CD4-positive, alpha-beta T cell (primary cell): ENCODE measurements at regions not wholly inside any gene's neighbourhood (a gene's known extent, or its start where the extent isn't known, plus 50 kb on each side); places are given as distances from the start of the nearest gene placed in this dataset.

Experiments
- ATAC-seq: fragments of 200-7000 bp; cut with Tn5 transposase; one replicate; pipeline ENCODE4 v1.10.0; 2022; ENCODE audit warnings: mild to moderate bottlenecking; ENCODE audit not compliant: poor library complexity
- CTCF ChIA-PET: fragments of 350-600 bp; sonication (Branson Sonifier 250); formaldehyde crosslinking; loops from one replicate; lab custom pipeline; 2021; ENCODE audit warnings: antibody characterized with exemption, inconsistent platforms; lab: Charles Lee
- POLR2A ChIA-PET: fragments of 350-600 bp; sonication (Branson Sonifier 250); formaldehyde crosslinking; loops from one replicate; lab custom pipeline; 2021; ENCODE audit warnings: antibody characterized with exemption, inconsistent platforms; lab: Charles Lee
- DNase-seq, 14 experiments: peaks; one replicate each; pipeline ENCODE4 v3.0.0-alpha.2; 2013 to 2020; ENCODE audit warnings: mixed read lengths in 2 of 14
- H3K27ac ChIP-seq, 2 donors: one replicate each; pipeline versions ENCODE4 v1.5.1 to v1.7.0; 2013; ENCODE audit warnings: low read length in 2 of 2, low read depth in 1 of 2, mild to moderate bottlenecking in 1 of 2
- H3K27me3 ChIP-seq, 2 experiments: 1 replicate in 1 of 2; 2 replicates in 1 of 2; pipeline versions ENCODE4 v1.6.1 to v1.7.0; 2013; ENCODE audit warnings: low read length in 2 of 2, control low read depth in 1 of 2, mild to moderate bottlenecking in 1 of 2, moderate library complexity in 1 of 2; ENCODE audit not compliant: insufficient read depth in 2 of 2, control insufficient read depth in 1 of 2
- H3K36me3 ChIP-seq: one replicate; pipeline ENCODE4 v1.6.1; 2013; ENCODE audit warnings: low read length, control low read depth; ENCODE audit not compliant: insufficient read depth
- H3K4me1 ChIP-seq: one replicate; pipeline ENCODE4 v1.6.1; 2013; ENCODE audit warnings: low read length, control low read depth; ENCODE audit not compliant: insufficient read depth
- H3K4me3 ChIP-seq: one replicate; pipeline ENCODE4 v1.5.1; 2013; ENCODE audit warnings: mild to moderate bottlenecking, low read length, moderate library complexity
- H3K9me3 ChIP-seq, 2 experiments: 1 replicate in 1 of 2; 2 replicates in 1 of 2; pipeline versions ENCODE4 v1.6.1 to v1.7.0; 2013; ENCODE audit warnings: low read length in 2 of 2, mild to moderate bottlenecking in 2 of 2, control low read depth in 1 of 2, moderate library complexity in 1 of 2; ENCODE audit not compliant: control insufficient read depth in 1 of 2, insufficient read depth in 1 of 2
- H3K27ac Mint-ChIP-seq: one replicate; pipeline ENCODE4 v1.8.0; 2020; ENCODE audit warnings: mixed read lengths
- H3K27me3 Mint-ChIP-seq: one replicate; pipeline ENCODE4 v1.8.0; 2021; ENCODE audit warnings: mixed read lengths
- H3K36me3 Mint-ChIP-seq: one replicate; pipeline ENCODE4 v1.8.0; 2021; ENCODE audit warnings: low read depth, mixed read lengths
- H3K4me1 Mint-ChIP-seq: one replicate; pipeline ENCODE4 v1.8.0; 2021; ENCODE audit warnings: low read depth, mixed read lengths
- H3K4me3 Mint-ChIP-seq: one replicate; pipeline ENCODE4 v1.8.0; 2020; ENCODE audit warnings: mild to moderate bottlenecking, mixed read lengths
- H3K9me3 Mint-ChIP-seq: one replicate; pipeline ENCODE4 v1.8.0; 2020; ENCODE audit warnings: mixed read lengths
- intact Hi-C, 2 experiments: fragments of 100-400 bp; cut with DNase I in 1 of 2; cut with micrococcal nuclease in 1 of 2; formaldehyde crosslinking; loops; one replicate each; pipeline versions ENCODE4 v1.15.1 to v1.9.0; 2023 to 2025; cut with DNase I, micrococcal nuclease
- TF ChIP-seq, protein P1 (sequence below): fragments of 200-600 bp; IDR thresholded peaks from one replicate; pipeline ENCODE4 v1.8.0; 2022; ENCODE audit warnings: antibody characterized with exemption, mild to moderate bottlenecking

DNA sequence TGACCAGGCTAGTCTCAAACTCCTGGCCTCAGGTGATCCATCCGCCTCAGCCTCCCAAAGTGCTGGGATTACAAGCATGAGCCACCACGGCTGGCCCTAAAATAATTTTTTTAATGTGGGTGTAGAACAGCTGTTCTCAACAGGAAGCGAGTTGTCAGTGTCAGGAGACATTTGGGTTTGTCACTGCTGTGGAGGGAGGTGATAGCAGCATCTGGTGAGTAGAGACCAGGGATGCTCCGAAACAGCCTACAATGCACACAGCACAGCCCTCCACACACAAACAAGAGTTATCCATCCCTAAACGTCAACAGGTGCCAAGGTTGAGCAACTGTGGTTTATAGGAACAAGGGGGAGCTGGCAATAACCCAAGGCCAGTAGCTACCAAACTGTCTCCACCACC, 243.4 kb upstream of the STS start:
- H3K27me3 Mint-ChIP-seq: no peaks in the 10 kb centered on the region
- Histone ChIP-seq H3K9me3 (no peaks in the 10 kb centered on the region), H3K27ac (no peak overlapping the region), H3K4me3 (no peak overlapping the region), H3K4me1 (no peaks in the 10 kb centered on the region), H3K36me3 (no peaks in the 10 kb centered on the region), H3K27me3 (no peaks in the 10 kb centered on the region)
- DNase-seq (no peak), ATAC-seq (no peak)
- no peak overlapping the region for H3K27ac Mint-ChIP-seq
- no peaks in the 10 kb centered on the region for H3K36me3 Mint-ChIP-seq
- ChIA-PET CTCF (interaction anchor here (0.6 kb wide), 1 partner anchor 190 kb away, joined by 3 read pairs; no protein-coding TSS in a partner anchor), POLR2A (no interaction called here)
- H3K4me1 Mint-ChIP-seq: no peaks in the 10 kb centered on the region
- no peaks in the 10 kb centered on the region for H3K9me3 Mint-ChIP-seq
- TF ChIP-seq, protein P1, sequence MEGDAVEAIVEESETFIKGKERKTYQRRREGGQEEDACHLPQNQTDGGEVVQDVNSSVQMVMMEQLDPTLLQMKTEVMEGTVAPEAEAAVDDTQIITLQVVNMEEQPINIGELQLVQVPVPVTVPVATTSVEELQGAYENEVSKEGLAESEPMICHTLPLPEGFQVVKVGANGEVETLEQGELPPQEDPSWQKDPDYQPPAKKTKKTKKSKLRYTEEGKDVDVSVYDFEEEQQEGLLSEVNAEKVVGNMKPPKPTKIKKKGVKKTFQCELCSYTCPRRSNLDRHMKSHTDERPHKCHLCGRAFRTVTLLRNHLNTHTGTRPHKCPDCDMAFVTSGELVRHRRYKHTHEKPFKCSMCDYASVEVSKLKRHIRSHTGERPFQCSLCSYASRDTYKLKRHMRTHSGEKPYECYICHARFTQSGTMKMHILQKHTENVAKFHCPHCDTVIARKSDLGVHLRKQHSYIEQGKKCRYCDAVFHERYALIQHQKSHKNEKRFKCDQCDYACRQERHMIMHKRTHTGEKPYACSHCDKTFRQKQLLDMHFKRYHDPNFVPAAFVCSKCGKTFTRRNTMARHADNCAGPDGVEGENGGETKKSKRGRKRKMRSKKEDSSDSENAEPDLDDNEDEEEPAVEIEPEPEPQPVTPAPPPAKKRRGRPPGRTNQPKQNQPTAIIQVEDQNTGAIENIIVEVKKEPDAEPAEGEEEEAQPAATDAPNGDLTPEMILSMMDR: no peak
- H3K4me3 Mint-ChIP-seq: no peak overlapping the region
- intact Hi-C loops: no loop called here

DNA sequence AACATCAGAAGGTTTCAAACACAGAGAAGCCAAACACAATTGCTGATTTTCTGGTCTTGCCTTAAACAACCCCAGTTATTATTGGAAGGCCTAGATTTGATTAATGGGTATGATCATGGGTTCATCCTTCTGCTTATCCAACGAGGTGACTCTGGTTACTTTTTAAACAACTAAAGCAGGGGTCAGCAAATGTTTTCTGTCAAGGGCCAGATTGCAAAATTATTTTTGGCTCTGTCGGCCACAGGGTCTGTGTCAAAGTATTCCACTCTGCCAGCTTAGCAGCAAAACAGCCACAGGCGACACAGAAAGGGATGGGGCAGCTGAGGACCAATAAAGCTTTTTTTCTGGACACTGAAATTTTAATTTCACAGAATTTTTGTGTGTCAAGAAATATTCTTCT, 249.1 kb upstream of the STS start:
- H3K4me1 ChIP-seq: no peaks in the 10 kb centered on the region
- Mint-ChIP-seq H3K9me3 (no peaks in the 10 kb centered on the region), H3K27ac (no peak overlapping the region), H3K4me1 (no peaks in the 10 kb centered on the region), H3K27me3 (no peaks in the 10 kb centered on the region), H3K4me3 (no peak overlapping the region), H3K36me3 (no peaks in the 10 kb centered on the region)
- intact Hi-C loops: no loop called here
- TF ChIP-seq, protein P1: no peak
- CTCF ChIA-PET: no interaction called here
- no peak for ATAC-seq
- H3K36me3 ChIP-seq: no peaks in the 10 kb centered on the region
- no peak overlapping the region for H3K4me3 ChIP-seq
- no peaks in the 10 kb centered on the region for H3K9me3 ChIP-seq
- no peak overlapping the region for H3K27ac ChIP-seq
- H3K27me3 ChIP-seq: no peaks in the 10 kb centered on the region
- POLR2A ChIA-PET: no interaction called here
- no peak for DNase-seq

DNA sequence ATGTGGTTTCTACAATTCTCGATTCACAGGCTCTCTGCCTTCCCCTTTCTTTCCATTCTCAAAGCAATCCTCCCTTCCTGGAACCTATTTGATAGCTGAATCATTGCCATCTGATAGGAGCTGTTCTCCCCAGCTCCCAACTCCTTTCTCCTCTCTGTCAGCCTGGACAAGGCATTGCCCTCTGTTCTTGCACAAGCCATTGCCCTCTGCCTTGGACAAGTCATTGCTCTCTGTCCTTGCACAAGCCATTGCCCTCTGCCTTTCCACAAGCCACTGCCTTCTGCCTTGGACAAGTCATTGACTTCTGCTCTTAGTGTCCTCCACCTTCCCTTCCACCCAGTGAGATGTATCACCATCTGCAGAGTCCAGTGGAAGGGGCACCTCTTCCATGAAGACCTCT, 256.1 kb upstream of the STS start:
- H3K36me3 Mint-ChIP-seq: no peaks in the 10 kb centered on the region
- no peaks in the 10 kb centered on the region for H3K27me3 ChIP-seq
- no peaks in the 10 kb centered on the region for H3K9me3 ChIP-seq
- H3K4me3 Mint-ChIP-seq: no peak overlapping the region
- POLR2A ChIA-PET: no interaction called here
- H3K27me3 Mint-ChIP-seq: no peaks in the 10 kb centered on the region
- CTCF ChIA-PET: no interaction called here
- no peaks in the 10 kb centered on the region for H3K4me1 ChIP-seq
- intact Hi-C loops: no loop called here
- H3K27ac Mint-ChIP-seq: no peak overlapping the region
- no peaks in the 10 kb centered on the region for H3K4me1 Mint-ChIP-seq
- TF ChIP-seq, protein P1: no peak
- no peak overlapping the region for H3K4me3 ChIP-seq
- H3K27ac ChIP-seq: no peak overlapping the region
- DNase-seq: no peak
- H3K9me3 Mint-ChIP-seq: no peaks in the 10 kb centered on the region
- no peaks in the 10 kb centered on the region for H3K36me3 ChIP-seq
- ATAC-seq: no peak
